Cardiac muscle cell (in vitro differentiated cells and primary cell): ENCODE measurements at regions not wholly inside any gene's neighbourhood (a gene's known extent, or its start where the extent isn't known, plus 50 kb on each side); places are given as distances from the start of the nearest gene placed in this dataset.

Experiments used
- DNase-seq, 2 donors: peaks; one replicate each; pipeline versions ENCODE4 v3.0.0 to v3.0.0-alpha.2; 2010 to 2017; ENCODE audit warnings: low read depth in 1 of 2, low spot score in 1 of 2
- H3K27ac ChIP-seq: fragments of 200-600 bp; sonication (generic); 2 replicates; pipeline ENCODE4 v1.5.1; 2016
- H3K27me3 ChIP-seq: fragments of 200-600 bp; sonication (generic); 2 replicates; pipeline ENCODE4 v1.6.0; 2016; ENCODE audit warnings: control low read depth
- H3K36me3 ChIP-seq: fragments of 200-600 bp; sonication (generic); 2 replicates; pipeline ENCODE4 v1.5.1; 2016; ENCODE audit warnings: control low read depth
- H3K4me1 ChIP-seq: fragments of 200-600 bp; sonication (generic); 2 replicates; pipeline ENCODE4 v1.8.1; 2017; ENCODE audit warnings: low read depth, mild to moderate bottlenecking, mixed run types
- H3K4me3 ChIP-seq: fragments of 200-600 bp; sonication (generic); 2 replicates; pipeline ENCODE4 v1.5.1; 2016; ENCODE audit warnings: mild to moderate bottlenecking
- H3K9me3 ChIP-seq: fragments of 200-600 bp; sonication (generic); 2 replicates; pipeline ENCODE4 v1.5.1; 2017; ENCODE audit warnings: low read depth, mild to moderate bottlenecking, control low read depth
- CTCF ChIP-seq: IDR thresholded peaks from 2 replicates; pipeline ENCODE4 v1.5.1; 2012; ENCODE audit warnings: low read depth, mild to moderate bottlenecking, low read length

GRCh38 chr4:126344472-126344871 lies 1029.7 kb downstream of the FAT4 start:
- DNase-seq = no peak
- H3K27me3 ChIP-seq = no peaks in the 10 kb centered on the region
- H3K36me3 ChIP-seq = no peaks in the 10 kb centered on the region
- no peak overlapping the region for H3K27ac ChIP-seq
- no peaks in the 10 kb centered on the region for H3K4me1 ChIP-seq
- no peak overlapping the region for H3K4me3 ChIP-seq
- no peak for TF ChIP-seq CTCF
- H3K9me3 ChIP-seq = no peaks in the 10 kb centered on the region

GRCh38 chr4:126346654-126347053 lies 1031.9 kb downstream of the FAT4 start:
- Histone ChIP-seq H3K9me3 (no peaks in the 10 kb centered on the region), H3K27ac (no peak overlapping the region), H3K27me3 (no peaks in the 10 kb centered on the region), H3K4me3 (no peak overlapping the region), H3K36me3 (no peaks in the 10 kb centered on the region), H3K4me1 (no peaks in the 10 kb centered on the region)
- no peak for TF ChIP-seq CTCF
- DNase-seq = no peak

GRCh38 chr4:126354784-126355183 lies 1040.0 kb downstream of the FAT4 start:
- H3K4me1 ChIP-seq = no peaks in the 10 kb centered on the region
- no peak for TF ChIP-seq CTCF
- H3K27me3 ChIP-seq = no peaks in the 10 kb centered on the region
- no peaks in the 10 kb centered on the region for H3K9me3 ChIP-seq
- DNase-seq = no peak
- H3K4me3 ChIP-seq = no peak overlapping the region
- H3K27ac ChIP-seq = no peak overlapping the region
- no peaks in the 10 kb centered on the region for H3K36me3 ChIP-seq

- H3K27ac ChIP-seq = no peak overlapping the region
- H3K27me3 ChIP-seq = no peaks in the 10 kb centered on the region
- no peak for DNase-seq
- no peaks in the 10 kb centered on the region for H3K36me3 ChIP-seq
- no peak overlapping the region for H3K4me3 ChIP-seq
- no peaks in the 10 kb centered on the region for H3K9me3 ChIP-seq
- TF ChIP-seq CTCF = no peak
- no peaks in the 10 kb centered on the region for H3K4me1 ChIP-seq
Measured at GRCh38 chr4:126358041-126358440, 1043.3 kb downstream of the FAT4 start.

- Histone ChIP-seq H3K27ac (no peak overlapping the region), H3K4me3 (no peak overlapping the region), H3K4me1 (no peaks in the 10 kb centered on the region), H3K36me3 (no peaks in the 10 kb centered on the region), H3K27me3 (no peaks in the 10 kb centered on the region), H3K9me3 (no peaks in the 10 kb centered on the region)
- no peak for DNase-seq
- no peak for TF ChIP-seq CTCF
Measured at GRCh38 chr4:126361287-126361686, 1046.5 kb downstream of the FAT4 start.

GRCh38 chr4:126364311-126364911 lies 1049.7 kb downstream of the FAT4 start:
- no peak for TF ChIP-seq CTCF
- Histone ChIP-seq H3K4me1 (no peaks in the 10 kb centered on the region), H3K27ac (no peak overlapping the region), H3K4me3 (no peak overlapping the region), H3K9me3 (no peaks in the 10 kb centered on the region), H3K36me3 (no peaks in the 10 kb centered on the region), H3K27me3 (no peaks in the 10 kb centered on the region)
- DNase-seq = no peak
